Astrocyte of the cerebellum (primary cell): ENCODE measurements at regions not wholly inside any gene's neighbourhood (a gene's known extent, or its start where the extent isn't known, plus 50 kb on each side); places are given as distances from the start of the nearest gene placed in this dataset.

Experiments
- DNase-seq: peaks from one replicate; pipeline ENCODE4 v3.0.0-alpha.2; 2011; ENCODE audit warnings: low read depth
- H3K4me3 ChIP-seq: 2 replicates; pipeline ENCODE4 v1.5.1; 2011; ENCODE audit warnings: mild to moderate bottlenecking, low read depth, low read length, moderate library complexity
- in situ Hi-C: cut with HindIII; loops from 2 replicates; pipeline ENCODE4 v1.10.0; 2017; ENCODE audit warnings: low sequenced_read_pairs
- TF ChIP-seq, protein P1 (sequence below): IDR thresholded peaks from 2 replicates; pipeline ENCODE4 v1.5.1; 2012; ENCODE audit warnings: low read length, low read depth, moderate library complexity, mild to moderate bottlenecking; ENCODE audit errors: missing control alignments

GRCh38 chr7:82539969-82540368 lies 96.4 kb upstream of the CACNA2D1 start:
- DNase-seq: no peak
- H3K4me3 ChIP-seq: no peak overlapping the region
- in situ Hi-C loops: no loop called here
- TF ChIP-seq, protein P1, sequence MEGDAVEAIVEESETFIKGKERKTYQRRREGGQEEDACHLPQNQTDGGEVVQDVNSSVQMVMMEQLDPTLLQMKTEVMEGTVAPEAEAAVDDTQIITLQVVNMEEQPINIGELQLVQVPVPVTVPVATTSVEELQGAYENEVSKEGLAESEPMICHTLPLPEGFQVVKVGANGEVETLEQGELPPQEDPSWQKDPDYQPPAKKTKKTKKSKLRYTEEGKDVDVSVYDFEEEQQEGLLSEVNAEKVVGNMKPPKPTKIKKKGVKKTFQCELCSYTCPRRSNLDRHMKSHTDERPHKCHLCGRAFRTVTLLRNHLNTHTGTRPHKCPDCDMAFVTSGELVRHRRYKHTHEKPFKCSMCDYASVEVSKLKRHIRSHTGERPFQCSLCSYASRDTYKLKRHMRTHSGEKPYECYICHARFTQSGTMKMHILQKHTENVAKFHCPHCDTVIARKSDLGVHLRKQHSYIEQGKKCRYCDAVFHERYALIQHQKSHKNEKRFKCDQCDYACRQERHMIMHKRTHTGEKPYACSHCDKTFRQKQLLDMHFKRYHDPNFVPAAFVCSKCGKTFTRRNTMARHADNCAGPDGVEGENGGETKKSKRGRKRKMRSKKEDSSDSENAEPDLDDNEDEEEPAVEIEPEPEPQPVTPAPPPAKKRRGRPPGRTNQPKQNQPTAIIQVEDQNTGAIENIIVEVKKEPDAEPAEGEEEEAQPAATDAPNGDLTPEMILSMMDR: no peak

GRCh38 chr7:82534684-82535083 lies 91.1 kb upstream of the CACNA2D1 start:
- TF ChIP-seq, protein P1: no peak
- in situ Hi-C loops: no loop called here
- no peak for DNase-seq
- H3K4me3 ChIP-seq: no peak overlapping the region

DNA sequence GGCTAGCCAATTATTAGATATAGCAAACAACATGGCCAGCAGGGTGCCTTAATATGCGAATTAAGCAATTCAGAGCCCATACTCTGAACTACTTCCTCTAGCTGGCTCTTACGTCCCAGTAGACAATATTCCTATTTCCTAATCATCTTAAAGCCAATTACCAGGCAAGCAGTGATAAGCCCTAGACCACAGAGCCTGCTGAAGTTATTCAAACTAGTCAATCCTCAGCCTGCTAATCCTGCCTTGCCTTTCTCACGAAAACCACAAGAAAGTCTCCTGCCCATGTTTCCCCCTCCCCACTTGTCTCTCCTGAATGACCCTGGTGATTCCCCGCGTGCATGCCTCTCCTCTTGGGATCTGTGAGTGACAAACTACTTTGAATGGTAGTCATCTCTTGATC lies 86.8 kb upstream of the CACNA2D1 start:
- TF ChIP-seq, protein P1: no peak
- DNase-seq: no peak
- H3K4me3 ChIP-seq: no peak overlapping the region
- in situ Hi-C loops: no loop called here

GRCh38 chr7:82528577-82529310 lies 85.2 kb upstream of the CACNA2D1 start:
- H3K4me3 ChIP-seq: no peak overlapping the region
- TF ChIP-seq, protein P1: no peak
- no peak for DNase-seq
- in situ Hi-C loops: no loop called here

GRCh38 chr7:82527851-82528250 lies 84.3 kb upstream of the CACNA2D1 start:
- in situ Hi-C loops: no loop called here
- TF ChIP-seq, protein P1: no peak
- no peak for DNase-seq
- no peak overlapping the region for H3K4me3 ChIP-seq

GRCh38 chr7:82521906-82522445 lies 78.4 kb upstream of the CACNA2D1 start:
- TF ChIP-seq, protein P1: no peak
- no peak for DNase-seq
- in situ Hi-C loops: no loop called here
- H3K4me3 ChIP-seq: no peak overlapping the region
